Stimulated activated CD4-positive, alpha-beta T cell treated with anti-CD3 and anti-CD28 coated beads, Interleukin-15, amount 100 ng/mL, for 1 hour (primary cell): ENCODE measurements at regions not wholly inside any gene's neighbourhood (a gene's known extent, or its start where the extent isn't known, plus 50 kb on each side); places are given as distances from the start of the nearest gene placed in this dataset.
"Not testable (repeated sequence)": the region's sequence is repeated elsewhere in the genome, so short reads cannot be mapped to it uniquely, and the experiment has no call there.

Experiments
- DNase-seq, 2 donors: peaks; one replicate each; pipeline ENCODE4 v3.0.0-alpha.2; 2020; ENCODE audit warnings: low read depth in 1 of 2, low spot score in 1 of 2

DNA sequence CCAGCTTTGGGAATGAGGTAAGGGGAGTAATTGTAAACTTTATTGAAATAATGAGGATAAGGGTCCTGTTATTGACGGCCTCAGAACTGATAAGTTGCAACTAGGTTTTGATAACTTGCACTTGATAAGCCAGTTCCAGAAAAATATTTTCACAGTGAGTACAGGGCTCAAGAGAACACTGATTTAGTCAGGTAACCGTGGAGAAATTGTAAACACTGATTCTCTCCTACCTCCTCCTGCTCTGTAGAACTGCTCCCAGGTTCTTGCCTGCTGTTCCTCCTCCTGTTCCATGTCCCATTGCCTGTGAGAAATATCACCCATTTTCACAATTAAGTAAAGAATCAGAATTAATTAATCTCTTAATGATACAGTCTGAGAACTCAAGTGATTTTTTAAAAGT, 55.0 kb upstream of the CXXC4 start:
- DNase-seq = no peak

DNA sequence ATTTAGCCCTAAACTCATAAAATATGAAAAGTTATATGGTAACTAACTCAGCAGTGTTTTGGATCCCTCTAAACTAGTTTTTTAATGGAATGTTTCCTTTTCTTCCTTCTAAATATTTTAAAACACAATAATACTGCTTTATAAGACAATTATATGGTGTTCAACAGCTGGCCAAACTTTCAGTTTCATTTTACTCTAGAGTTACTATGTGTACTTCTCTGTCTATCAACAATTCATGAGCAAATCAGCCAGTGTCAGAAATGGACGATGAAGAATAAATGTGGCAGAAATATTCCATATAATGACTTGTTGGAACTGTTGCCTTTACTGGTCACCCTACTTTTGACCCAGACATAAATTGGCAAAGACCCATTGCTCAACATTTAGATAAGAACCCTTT, 64.8 kb upstream of the CXXC4 start:
- DNase-seq = no peak

DNA sequence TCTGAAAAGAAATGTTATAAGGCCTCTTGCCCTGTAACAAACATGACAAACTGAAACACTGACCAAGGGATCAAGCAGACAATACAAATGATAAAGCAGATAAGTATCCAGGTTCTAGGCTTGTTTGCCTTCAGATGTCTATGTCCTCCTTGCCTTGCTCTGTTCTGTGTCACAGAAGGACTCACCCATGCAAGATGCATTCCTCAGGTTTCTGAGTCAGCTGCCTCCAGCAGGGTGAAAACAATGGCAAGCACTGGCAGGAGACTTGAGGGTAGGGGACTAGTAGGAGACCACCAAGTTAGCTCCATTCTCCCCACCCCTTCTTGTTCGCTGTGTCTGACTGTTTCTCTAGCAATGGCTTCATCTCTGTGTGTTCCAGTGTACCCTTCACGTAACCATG, 76.6 kb upstream of the CXXC4 start:
- no peak for DNase-seq

DNA sequence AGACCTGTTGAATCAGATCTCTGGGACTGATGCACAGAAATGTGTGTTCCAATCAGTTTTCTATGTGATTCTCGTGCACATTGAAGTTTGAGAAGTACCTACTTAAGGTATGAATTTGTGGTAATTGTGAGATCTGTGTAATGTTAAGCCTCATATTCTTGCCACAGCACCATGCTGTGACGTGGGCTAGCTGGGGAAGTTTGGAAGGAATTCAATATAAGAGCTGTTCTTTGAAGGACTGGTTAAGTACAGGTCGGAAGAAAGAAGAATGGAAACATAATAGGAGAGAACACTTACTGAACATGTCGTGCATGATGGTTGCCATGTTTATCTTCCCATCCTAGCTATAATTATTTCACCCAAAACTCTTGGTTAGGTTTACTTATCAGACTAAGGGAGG, 79.7 kb upstream of the CXXC4 start:
- no peak for DNase-seq

DNA sequence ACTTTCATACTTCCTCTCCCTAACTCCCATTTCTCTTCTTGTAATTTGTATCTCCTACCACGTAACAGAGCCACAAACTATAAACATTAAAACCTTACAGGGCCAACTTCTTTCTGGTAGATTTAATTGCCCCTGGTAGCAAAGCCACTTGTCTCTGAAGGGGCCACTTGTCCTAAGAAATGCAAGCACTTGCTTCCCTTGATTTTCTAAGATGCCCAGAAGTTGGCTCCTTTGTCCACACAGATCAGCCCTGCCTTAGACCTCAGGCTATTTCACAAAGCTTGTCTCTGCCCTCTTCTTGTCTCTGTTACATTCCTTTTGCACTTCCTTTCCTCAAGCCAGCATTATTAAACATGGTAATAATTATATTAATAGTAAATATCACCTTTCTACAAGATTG, 80.6 kb upstream of the CXXC4 start:
- DNase-seq = no peak

DNA sequence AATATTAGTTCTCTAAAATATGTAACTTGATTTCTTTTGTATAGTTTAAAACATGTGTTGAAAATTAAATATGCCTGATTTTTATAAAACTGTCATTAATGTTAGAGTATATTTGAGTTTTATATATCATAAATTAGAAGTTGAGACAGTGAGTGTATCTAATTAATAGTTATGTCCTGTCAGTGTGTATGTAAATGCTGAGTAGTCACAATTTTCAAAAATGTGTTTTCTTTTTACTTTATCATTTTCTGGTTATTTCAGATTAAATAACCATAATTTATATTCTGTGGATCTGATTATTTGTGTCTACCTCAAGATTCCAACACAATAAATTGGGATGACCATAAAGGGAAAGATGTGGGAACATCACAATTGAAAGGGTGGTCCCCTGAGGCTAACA, 82.7 kb upstream of the CXXC4 start:
- no peak for DNase-seq

DNA sequence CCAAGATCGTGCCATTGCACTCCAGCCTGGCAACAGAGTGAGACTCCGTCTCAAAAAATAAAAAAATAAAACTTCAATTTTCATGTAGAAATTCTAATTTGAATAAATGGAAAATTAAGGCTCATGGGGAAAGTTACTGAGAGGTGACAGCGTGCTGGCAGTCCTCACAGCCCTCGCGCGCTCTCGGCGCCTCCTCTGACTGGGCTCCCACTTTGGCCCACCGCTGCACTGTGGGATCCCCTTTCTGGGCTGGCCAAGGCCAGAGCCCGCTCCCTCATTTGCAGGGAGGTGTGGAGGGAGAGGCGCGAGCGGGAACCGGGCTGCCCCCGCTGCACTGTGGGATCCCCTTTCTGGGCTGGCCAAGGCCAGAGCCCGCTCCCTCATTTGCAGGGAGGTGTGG, 86.8 kb upstream of the CXXC4 start:
- not testable (repeated sequence) for DNase-seq

DNA sequence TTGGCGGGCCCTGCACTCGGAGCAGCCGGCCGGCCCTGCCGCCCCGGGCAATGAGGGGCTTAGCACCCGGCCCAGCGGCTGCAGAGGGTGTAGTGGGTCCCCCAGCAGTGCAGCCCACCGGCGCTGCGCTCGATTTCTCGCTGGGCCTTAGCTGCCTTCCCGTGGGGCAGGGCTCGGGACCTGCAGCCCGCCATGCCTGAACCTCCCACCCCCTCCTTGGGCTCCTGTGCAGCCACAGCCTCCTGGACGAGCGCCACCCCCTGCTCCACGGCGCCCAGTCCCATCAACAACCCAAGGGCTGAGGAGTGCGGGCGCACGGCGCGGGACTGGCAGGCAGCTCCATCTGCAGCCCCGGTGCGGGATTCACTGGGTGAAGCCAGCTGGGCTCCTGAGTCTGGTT, 87.4 kb upstream of the CXXC4 start:
- not testable (repeated sequence) for DNase-seq

DNA sequence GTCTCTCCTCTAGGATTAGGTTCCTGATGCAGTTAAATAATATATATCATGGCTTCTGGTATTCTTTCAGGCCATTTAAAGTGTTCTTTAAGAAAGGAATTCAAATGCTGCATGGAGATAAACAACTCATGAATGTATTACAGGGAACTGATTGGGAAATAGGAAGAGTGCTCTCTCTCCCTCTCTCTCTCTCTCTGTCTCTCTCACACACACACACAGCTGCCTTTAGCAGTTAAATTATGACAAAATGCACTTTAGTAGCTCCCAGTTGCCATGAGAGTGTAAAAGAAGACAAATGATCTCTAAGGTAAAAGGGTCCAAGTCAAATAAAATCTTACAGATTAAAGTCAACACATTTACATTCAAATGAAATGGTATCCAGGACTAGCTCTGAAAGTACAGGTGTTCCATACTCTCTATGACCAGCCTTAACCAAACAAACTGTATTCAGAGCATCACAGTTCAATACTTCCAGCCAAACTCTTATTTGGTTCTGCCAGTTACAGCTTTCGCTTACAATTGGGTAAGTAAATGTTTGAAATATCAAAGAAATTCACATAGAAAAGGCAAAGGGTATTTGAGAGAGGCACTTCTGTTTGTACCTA, 94.7 kb upstream of the CXXC4 start:
- DNase-seq = no peak

DNA sequence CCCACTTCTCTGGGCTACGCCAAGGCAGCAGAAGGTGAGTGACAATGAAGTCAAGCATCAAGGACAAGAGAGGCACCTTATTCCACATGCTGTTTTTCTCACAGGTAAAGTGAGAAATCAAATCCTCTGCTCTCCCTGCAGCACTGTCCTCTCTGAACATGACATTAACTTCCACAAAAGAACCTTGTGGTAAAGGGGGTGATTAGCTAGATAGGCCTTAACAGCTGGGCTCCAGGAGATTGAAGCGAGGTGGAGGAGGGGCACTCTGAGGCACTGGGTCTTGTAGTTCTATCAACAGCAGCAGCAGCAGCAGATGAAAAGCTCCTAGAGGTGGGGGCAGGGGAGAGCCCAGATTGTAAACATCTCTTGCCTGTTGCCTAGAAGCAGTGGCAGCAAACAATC, 96.8 kb upstream of the CXXC4 start:
- no peak for DNase-seq

DNA sequence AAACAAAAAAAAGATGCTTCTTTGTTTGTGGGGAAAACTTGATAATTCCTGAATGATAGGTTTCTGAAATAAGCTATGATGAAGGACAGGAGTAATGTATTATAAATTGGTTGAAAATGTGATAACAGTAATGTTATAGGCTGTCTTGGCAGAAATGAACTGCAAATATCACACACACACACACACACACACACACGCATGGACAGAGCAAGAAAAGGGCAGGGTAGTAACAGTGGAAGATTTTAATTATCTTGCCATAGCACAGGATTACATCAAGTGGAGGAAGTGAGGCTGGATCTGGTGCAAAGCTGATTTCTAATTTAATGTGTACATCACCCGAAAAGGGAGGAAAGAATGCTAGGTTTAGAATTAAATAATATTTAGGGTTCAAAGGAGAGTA, 97.5 kb upstream of the CXXC4 start:
- no peak for DNase-seq

DNA sequence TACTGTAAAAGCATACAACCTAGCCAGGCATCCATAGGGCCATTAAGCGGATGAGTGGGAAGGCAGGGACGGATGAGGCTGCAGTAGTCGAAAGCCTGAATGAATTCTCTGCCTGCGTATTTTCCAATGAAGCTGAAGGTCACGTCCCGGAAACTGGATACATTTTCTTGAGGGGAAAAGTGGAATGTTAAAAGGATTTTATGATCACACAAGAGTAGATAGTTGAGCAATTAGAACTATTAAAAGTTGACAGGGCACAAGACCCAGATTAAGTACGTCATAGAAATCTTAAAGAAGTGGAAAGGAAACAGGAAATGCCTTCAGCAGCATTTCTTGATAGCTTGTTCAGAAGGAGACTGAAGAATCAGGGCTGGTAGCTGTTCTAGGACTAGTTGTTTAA, 98.3 kb upstream of the CXXC4 start:
- no peak for DNase-seq

DNA sequence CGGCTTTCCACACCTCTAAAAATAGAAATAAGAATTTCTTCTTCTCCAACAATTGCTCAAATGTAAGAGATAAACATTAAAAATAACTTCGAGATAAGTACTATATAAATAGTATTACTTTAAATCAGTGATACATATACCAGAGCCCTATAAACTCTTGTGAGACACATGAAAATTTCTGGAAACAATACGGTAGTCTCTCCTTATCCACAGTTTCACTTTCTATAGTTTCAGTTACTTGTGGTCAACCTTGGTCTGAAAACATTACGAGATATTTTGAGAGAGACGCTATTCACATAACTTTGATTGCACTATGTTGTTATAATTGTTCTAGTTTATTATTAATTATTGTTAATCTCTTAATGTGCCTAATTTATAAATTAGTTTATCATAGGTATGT, 101.5 kb upstream of the CXXC4 start:
- DNase-seq = no peak

DNA sequence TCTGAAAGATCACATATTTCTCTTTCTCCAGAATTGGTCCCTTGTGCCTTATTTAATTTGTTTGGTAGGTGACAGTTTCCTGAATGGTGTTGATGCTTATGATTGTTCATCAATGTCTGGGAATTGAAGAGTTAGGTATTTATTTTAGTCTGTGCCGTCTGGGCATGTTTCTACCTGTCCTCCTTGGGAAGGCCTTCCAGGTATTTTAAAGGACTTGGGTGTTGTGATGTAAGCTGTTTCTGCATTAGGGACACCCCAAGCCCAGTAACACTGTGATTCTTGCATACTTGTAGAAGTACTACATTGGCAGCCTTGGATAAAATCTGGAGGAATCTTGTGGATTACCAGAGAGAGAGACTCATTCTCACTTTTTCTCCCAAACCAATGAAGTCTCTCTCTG, 120.8 kb upstream of the CXXC4 start:
- no peak for DNase-seq

DNA sequence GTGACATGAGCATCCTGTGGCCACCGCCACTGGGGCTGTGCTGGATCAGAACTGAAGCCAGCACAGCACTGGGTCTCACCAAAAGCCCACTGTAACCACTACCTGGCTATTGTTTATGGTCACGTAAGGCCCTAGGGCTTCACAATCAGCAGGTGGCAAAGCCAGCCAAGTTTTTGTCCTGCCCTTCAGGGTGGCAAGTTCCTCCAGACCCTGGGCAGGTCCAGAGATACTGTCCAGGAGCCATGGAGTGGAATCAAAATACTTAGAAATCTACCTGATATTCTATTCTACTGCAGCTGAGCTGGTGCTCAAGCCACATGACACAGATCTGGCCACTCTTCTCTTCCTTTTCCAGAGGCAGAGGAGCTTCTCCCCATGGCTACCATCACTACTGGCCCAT, 121.2 kb upstream of the CXXC4 start:
- no peak for DNase-seq

DNA sequence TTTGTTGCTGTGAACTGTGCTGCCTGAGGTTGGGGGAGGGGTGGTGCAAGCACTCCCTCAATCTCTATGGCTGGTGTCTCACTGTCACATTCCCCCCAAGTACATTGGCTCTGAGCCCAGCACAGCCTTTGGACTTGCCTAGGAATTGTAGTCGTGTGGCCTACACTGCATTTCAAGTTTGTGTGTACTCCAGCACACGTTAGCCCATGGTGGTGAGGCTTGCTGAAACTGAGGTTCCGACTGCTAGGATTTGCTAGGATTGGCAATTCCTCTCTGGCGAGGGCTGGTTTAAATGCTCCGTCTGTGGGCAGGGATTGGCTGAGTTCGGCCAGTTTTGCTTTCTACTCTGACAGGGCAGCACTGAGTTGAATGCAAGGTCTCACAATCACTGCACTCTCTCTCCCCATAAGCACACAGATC, 121.7 kb upstream of the CXXC4 start:
- no peak for DNase-seq

DNA sequence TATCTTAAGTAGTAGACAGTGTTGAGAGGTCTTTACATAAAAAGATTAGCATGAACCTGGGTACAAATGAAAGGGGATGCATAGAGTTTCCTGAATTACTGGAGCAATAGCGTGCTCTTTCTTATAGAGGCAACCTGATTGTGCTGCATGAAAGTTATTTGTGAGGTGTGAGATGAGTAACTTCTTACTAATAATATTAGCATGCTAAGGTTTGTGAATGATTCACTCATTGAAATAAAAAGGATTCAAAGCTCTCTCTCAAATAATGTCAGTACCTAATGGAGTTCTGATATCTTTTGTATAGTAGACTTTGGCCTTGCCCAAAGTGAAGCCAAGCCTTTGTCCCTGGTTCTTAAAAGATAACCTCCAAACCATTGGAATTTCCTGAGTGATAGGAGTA, 131.0 kb upstream of the CXXC4 start:
- no peak for DNase-seq

DNA sequence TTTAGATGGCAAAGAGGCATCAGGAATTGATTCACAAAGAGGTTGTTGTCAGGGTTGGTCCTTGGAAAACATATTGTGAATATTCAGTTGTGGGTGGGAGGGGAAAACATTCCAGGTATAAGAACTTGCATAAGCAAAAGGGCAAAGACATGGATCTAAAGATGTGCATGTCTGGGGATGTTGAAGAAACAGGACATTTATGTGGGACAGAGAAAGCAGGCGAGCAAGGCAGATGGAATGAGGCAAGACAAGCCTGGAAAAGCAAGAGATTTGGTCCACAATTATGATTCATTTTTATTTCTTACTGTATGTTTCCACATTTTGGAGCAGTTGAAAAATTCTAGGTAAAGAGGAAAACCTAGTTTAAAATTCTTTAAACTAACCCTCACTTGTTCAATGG, 134.9 kb upstream of the CXXC4 start:
- DNase-seq = no peak

DNA sequence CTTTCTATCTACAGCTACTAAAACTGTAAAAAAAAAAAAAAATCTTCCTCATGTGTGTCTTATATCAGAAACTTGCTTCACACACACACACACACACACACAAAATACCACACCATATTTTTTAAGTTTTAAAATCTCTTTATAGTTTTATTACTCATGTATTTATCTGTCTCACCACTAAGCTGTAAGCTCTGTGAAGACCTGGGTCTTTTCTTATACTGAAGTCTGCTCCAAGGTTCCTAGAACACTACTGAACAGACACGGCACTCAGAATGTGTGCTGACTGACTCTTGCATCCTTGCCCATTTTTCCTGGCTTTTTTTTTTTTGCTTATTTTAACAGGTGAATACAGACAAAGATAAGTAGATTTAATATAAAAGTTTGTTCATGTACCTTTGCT, 135.6 kb upstream of the CXXC4 start:
- DNase-seq = no peak

DNA sequence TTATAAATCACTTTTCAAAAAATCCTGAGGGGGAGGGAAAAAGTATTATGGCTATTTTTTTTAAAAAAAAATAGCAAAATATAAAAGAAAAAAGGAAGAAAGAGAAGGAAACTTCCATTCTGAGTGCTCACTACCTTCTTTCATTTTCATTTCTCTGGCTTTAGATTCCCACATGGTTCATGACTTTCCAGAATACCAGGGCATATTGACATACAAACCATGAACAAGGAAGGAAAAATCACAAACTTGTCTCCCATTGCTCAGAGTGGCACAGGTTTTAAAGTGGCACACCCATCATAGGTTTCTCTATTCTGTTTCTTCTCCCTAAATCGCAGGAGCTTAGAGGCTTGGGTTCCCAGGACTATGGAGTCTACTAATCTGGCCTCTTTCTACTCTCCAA, 136.3 kb upstream of the CXXC4 start:
- DNase-seq = no peak

DNA sequence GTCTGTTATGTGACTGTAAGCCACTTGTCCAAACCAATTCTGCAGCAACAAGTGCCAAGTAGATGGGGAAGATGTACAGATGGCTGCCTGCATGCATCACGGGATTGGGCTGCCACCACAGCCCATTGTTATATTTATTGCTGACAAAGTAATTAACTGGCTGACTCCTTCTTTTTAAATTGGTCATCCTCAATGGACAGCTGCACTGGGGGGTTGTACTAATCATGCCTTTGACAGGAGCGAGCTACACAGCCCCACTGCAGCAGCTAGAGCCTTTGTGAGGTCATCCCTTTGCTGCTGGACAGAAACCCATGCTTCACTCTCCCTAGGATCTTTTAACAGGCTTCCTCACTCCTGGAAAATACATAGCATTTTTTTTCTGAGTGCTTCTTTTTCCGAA, 146.7 kb upstream of the CXXC4 start:
- DNase-seq = no peak

DNA sequence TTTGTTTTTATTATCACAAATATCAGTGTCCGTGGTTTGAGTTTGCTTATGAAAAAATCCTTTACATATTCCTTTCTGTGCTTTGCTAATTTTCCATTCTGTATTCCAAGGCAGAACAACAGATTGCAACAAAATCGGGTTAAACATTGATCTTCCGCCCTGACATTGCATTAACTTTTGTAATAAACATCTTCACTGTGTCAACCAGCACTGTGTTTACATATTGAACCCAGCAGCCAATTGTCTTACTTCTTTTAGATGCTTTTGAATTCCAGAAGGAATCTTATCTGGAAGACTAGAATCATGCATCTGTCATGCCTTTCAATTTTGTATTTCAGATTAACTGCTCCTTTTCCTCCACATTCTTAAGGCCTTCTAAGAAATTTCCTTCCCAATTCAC, 147.8 kb upstream of the CXXC4 start:
- no peak for DNase-seq

DNA sequence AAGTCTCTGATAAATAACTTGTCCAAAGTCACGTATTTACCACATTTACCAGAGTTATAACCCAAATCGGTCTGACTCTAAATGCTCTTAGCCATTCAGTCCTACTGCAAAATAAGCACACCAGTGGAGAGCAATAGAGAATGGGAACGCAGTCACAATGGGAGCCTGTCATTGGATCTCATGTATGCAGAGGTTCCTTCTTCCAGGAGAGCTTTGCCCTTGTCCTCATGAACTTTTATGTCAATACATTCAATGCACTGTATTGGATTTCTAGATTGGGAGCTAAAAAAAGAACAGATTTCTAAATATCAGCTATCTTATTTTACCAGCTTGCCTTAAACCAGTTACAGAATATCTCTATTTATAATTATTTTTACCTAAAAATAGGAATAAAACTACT, 149.1 kb upstream of the CXXC4 start:
- DNase-seq = no peak

DNA sequence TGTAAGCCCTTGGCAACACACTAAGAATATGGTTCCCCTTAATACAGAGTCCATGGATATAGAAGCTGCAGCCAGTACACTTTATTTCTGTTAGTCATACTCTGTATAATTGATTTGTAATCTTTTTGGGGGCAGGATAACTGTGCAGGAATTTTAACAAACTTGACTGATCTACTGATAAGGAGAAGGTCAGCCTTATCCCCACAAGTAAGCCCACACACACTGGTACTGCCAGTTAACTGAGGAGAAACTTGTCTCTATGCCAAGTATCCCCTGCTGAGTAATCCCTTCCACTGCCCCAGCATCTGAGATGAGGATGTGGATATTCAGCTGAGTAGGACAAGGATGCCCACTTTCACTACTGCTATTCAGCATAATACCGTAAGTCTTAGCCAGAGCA, 154.9 kb upstream of the CXXC4 start:
- DNase-seq = no peak
